HG03439 (cell line): ENCODE measurements at regions not wholly inside any gene's neighbourhood (a gene's known extent, or its start where the extent isn't known, plus 50 kb on each side); places are given as distances from the start of the nearest gene placed in this dataset.

Experiments
- ATAC-seq: cut with Tn5 transposase; IDR thresholded peaks from one replicate; pipeline ENCODE4 v1.9.1; 2021; ENCODE audit warnings: mild to moderate bottlenecking, moderate library complexity; ENCODE audit not compliant: unreplicated experiment

DNA sequence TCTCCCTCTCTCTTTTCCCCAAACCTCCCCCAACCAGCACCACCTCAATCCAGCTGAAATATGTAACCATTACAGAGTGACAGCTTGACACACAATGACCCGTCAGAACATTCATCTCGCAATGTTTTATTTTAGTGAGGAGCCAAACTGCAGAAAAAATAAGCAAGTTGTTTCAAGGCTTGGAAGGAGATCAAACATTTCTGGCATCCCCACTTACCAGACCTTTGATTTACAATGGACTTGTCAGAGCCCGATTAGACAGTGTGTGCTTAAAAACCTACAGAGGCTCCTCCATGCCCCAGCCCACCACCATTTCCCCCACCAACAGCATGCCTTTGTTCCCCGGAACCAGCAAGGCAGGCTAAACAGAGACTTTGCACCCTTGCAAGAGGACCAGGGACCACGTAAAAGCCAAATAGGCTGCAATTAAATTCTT, 382.8 kb upstream of the ZNF507 start:
- no peak for ATAC-seq

- ATAC-seq = no peak
Observed at GRCh38 chr19:31963746-31964145, 381.7 kb upstream of the ZNF507 start.

DNA sequence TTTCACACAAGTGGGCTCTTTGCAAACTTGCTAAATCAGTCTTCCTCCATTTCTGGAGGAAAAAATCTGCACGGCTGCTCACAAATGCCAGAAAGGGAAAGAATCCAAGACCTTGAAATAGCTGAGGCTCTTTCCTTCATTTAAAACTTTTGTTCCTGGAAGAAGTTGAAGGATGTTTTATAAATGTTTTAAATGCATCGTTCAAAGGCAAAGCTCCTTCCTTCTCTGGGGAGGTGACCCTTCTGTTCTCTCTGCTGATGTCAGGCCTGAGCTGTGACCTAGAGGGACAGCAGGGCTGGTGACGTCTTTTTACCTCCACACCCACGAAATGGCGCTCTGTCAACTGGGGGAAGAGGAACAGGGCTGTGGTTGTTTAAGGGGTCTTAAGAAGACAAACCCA, 376.4 kb upstream of the ZNF507 start:
- ATAC-seq = no peak

- ATAC-seq = no peak
Observed at GRCh38 chr19:31970027-31970461, 375.4 kb upstream of the ZNF507 start.

GRCh38 chr19:31974290-31974689, 371.1 kb upstream of the ZNF507 start:
- ATAC-seq = no peak

- ATAC-seq = no peak
Observed at GRCh38 chr19:31974941-31975340, 370.5 kb upstream of the ZNF507 start.

DNA sequence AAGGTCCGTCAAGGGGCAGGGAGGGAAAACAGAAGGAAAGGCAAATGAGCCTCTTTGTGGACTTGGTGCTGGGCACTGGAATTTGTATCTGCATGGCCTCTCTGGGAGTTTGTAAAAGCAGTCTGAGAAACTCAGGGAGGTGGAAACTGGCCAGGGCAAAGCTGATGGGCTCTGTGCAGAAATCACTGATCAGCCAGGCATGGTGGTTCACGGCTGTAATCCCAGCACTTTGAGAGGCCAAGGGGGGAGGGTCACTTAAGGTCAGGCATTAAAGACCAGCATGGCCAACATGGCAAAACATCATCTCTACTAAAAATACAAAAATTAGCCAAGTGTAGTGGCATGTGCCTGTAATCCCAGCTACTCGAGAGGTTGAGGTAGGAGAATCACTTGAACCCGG, 369.9 kb upstream of the ZNF507 start:
- ATAC-seq = no peak

GRCh38 chr19:31976775-31977536, 368.5 kb upstream of the ZNF507 start:
- ATAC-seq = no peak

DNA sequence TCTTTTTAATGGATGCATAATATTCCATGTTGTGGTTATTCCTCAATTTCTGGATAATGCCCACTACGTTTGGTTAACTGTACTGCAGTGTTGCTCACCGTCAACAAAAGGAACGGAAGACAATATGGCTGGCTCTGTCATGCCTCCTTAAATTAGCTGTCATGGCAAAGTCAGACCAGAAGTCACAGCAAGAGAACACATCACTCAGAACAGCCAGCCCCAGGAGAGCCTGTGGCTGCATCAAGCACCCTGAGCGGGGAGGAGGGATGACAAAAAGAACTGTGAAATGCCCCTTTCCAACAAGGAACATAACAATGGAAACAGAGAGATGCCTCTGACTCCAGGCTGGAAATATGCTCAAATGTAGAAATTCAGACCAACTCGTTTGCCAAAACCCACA, 366.0 kb upstream of the ZNF507 start:
- no peak for ATAC-seq

DNA sequence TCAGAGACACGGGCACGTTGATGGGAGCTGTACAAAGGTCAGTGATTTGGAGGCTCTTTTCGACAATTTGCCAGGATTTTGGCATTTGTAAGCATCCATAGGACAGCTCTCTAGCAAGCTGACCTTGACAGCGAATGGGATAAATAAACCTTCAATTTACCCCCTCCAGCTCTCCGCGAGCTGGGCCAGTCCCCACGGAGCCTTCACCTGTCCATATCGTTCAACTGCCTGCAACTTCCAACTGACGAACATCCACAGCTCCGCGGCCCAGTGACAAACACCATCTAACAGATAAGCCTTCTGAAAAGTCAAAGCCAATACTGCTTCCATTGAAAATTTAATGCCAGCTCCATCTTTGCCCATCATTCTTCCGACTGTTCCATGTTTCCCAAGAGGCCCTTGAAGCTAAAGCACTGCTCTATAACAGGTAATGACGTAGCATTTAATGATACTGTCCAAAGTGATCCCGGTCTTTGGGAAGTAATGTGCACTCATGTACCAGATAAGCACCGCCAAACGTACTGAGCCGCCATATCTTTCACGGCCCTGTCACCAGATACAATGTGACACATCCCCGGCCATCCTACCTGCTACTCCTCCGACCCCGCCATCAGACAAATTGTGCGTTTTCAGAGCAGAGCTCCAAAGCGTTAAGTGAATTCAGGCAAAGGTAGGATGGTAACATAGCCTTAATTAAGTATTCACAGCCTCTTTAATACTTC, 365.3 kb upstream of the ZNF507 start:
- ATAC-seq = no peak

DNA sequence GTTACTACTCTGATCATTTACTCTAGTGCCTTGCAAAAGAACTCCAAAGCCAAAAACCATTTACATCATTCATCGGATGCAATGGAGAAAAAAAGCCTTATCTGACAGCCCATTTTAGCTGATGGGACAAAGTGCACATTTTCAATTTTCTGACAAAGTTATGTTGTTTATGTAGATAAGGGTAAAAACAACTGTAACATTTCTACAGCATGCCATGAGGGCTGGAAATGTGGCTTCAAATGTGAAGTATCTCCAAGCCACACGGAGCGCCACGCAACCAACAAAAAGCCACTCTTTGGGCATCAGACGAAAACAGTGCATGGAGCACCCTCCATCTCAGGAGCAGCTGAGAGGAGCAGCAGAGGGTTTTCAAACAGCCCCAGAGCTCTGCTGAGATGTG, 364.6 kb upstream of the ZNF507 start:
- no peak for ATAC-seq

GRCh38 chr19:31981545-31981944, 363.9 kb upstream of the ZNF507 start:
- no peak for ATAC-seq

GRCh38 chr19:31983647-31984046, 361.8 kb upstream of the ZNF507 start:
- ATAC-seq = no peak

DNA sequence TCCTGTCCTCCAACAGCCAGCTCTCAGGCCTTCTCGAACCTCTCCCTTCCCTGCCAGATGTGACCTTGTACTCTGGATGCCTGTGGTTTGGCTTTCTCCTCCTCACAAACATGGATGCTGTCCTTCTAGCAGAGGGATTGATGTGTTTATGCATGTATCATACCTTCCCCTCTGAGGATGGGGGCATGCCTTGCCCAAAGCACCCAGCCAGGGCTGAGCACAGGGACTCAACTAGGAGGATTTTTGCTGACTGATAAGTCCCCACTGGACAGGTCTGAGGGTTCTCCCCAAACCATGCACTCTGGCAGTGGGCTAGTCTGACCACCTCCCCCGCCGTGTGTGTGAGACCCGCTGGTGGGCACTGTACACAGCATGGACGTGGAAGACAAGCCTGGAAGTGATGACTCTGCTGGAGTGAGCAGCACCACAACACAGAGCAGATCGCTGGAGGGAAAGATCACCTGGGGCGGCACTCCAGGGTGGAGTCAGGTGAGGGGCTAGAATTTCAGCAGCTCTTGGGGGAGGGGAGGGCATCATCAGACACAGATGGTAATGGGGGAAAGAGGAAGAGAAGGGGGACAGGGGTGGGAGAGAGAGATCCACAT, 360.3 kb upstream of the ZNF507 start:
- no peak for ATAC-seq

DNA sequence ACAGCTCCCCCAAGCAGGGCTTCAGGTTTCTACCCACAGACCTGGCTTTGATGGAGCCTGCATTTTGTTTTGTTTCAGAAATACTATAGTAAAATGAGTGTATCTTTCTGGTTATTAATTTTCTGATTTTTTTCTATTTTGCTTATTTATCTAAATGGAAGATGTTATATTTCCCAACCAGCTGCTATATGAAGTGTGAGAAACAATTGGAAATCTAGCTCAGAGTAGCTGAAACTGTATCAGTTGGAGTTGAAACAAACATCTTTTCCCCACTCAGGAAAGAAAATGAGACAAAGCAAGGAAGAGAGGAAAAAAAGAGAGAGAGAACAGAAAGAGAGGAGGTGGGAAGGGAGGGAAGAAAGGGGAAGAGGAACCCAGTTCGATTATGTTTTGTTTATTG, 358.5 kb upstream of the ZNF507 start:
- ATAC-seq = no peak

DNA sequence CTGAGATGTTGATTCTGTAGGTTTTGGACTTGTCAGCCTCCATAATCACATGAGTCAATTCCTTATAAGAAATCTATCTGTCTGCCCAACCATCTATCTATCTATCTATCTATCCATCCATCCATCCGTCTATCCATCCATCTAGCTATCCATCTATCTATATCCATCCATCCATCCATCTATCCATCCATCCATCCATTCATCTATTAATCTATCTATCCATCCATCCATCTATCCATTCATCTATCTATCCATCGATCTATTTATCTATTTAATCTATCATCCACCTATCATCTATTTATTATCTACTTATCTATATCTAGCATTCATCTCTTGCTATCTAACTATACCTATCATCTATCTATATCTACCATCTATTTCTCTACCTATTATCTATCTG, 357.2 kb upstream of the ZNF507 start:
- ATAC-seq = no peak

DNA sequence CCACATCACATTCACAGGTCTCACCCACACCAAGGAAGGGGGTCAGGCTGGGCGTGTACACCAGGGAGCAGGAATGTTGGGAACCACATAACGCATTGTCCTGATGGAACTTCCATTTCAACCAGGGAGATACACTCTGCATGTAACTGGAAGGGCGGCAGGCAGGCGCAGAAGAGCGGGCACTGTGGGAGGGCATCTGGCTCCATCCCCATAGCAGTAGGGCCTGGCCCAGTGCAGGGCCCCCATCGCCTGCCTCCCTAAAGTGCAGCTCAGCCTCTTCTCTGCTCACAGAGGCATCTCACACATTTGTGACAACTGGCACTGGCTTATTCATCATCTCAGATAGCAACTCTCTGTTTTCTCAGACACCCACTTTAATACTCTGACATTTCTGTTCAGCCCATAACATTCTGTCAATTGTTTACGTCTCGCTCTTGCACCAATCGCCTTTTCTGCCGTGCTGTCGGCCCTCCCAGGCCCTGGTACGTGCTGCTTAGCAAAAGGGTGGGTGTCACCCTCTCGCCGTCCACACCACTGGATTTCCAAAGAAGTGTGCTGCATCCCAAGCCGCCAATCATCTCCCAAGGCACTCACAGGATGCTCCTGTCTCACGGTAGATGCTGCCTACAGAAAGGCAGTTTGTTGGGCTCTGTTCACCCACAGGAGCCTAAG, 353.3 kb upstream of the ZNF507 start:
- ATAC-seq = no peak

- no peak for ATAC-seq
Observed at GRCh38 chr19:31992750-31993149, 352.7 kb upstream of the ZNF507 start.

GRCh38 chr19:31995546-31995945, 349.9 kb upstream of the ZNF507 start:
- no peak for ATAC-seq

GRCh38 chr19:32010071-32010470, 335.3 kb upstream of the ZNF507 start:
- ATAC-seq = no peak

- no peak for ATAC-seq
Observed at GRCh38 chr19:32012206-32012605, 333.2 kb upstream of the ZNF507 start.
